HG02870 (cell line): ENCODE measurements at regions not wholly inside any gene's neighbourhood (a gene's known extent, or its start where the extent isn't known, plus 50 kb on each side); places are given as distances from the start of the nearest gene placed in this dataset.
"Not testable (repeated sequence)": the region's sequence is repeated elsewhere in the genome, so short reads cannot be mapped to it uniquely, and the experiment has no call there.

Experiments used
- ATAC-seq: cut with Tn5 transposase; IDR thresholded peaks from one replicate; pipeline ENCODE4 v1.9.1; 2021; ENCODE audit warnings: mild to moderate bottlenecking, moderate library complexity; ENCODE audit not compliant: unreplicated experiment

GRCh38 chr3:124354150-124354549 lies 362.2 kb upstream of the ROPN1 start:
- ATAC-seq = no peak

- no peak for ATAC-seq
These were observed 366.2 kb upstream of the ROPN1 start for GRCh38 chr3:124358156-124358555.

- no peak for ATAC-seq
These were observed 368.2 kb upstream of the ROPN1 start for GRCh38 chr3:124360155-124360554.

DNA sequence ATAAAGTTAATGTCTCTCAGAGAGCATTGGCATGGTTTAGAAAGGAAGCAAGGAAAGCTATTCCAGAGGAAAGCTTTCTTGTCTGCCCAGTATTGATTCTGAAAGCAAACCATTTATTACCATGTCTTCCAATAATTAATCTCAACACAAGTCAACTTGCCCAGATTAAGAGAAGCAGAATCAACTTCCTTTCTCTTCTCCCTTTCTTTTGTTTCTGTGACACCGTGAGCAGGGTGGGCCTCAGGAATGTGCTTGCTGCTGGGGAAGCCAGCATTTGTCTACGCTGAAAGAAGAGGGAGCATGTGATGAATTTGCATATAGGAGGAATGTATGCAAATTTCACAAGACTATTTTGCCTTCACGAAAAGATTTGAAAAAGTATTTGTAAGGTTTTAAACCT lies 368.6 kb upstream of the ROPN1 start:
- ATAC-seq = no peak

DNA sequence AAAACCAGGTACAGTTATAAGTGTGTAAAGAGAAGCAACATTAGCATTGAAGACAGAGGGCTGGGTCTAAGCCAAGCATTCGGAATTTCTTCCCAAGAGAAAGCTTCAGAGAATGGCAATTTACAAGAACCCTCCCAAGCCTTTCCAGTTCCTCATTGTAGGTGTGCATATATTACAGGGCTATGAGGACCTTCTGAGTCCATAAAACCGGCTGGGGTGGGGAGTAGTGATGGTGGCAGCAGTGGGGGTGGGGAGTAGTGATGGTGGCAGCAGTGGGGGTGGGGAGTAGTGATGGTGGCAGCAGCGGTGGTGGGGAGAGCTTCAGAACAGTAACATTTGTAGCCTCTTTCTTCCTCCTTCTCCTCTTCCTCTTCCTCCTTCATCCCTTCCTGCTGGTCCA lies 368.7 kb upstream of the UMPS start:
- ATAC-seq = no peak

DNA sequence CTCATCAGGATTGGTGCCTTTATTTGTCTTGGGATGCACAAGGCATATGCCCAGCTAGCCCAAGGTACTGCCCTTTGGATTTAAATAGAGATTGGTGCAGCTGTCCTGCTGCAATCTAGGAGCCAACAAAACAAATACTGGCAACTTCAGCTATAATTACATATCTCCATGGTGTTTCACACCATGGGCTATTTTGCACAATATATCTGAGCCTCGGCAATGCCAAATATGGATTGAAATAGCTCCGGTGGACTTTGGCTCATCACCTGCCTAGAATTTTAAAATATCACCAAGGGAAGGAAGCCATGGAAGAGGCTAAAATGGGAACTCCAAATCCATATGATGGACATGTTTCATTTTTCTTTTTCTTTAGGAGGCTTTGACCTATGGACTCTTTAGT lies 367.8 kb upstream of the UMPS start:
- ATAC-seq = no peak

DNA sequence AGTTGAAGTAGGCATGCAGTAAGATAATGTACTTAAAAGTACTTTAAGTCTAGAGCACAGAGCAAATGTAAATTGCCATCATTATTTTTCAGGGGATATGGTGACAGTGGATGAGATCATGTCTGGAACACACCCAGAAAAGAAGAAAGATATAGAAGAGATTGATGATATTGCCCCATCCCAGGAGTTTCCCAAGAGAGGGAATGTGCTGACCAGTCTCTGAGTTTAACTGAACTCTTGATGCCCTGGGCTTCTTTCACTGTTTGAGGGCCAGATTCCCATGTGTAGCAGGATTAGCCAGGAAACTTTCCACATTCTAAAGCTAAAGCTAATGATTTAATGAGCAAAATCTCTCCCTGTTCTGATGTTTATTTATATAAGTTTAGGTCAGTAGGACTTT lies 366.8 kb upstream of the UMPS start:
- no peak for ATAC-seq

DNA sequence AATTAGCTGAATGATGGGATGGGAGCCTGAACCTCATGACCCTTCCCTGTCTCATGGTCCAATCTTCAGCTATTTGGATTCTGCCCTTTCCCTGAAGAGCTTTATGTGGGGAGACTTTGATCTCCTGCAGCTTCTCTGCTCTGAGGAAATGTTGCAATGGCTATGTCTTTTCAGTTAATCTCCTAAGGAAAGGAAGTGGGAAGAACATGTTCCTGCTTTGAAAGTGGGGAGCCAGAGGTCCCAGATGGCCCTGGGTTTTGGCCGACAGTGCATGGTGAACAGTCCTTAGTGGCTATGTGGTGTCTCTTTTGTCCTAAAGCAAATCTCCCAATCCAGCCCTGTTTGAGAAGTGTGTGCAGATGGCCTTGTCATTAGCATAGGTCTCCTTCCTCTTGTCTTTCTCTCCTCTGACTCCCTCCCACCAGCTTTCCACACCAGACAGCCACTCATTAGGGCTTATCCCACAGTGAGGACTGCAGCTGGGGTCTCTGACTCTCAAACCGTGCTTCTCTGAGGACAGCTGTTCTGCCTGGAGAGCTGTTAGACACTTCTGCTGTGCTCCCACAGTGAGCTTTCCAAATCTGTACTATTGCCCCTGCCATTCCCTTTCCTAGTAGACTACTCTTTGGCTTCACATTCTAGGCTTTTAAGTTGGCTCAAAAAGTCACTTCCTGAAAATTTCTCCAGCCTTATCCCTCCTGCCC lies 365.8 kb upstream of the UMPS start:
- ATAC-seq = no peak

DNA sequence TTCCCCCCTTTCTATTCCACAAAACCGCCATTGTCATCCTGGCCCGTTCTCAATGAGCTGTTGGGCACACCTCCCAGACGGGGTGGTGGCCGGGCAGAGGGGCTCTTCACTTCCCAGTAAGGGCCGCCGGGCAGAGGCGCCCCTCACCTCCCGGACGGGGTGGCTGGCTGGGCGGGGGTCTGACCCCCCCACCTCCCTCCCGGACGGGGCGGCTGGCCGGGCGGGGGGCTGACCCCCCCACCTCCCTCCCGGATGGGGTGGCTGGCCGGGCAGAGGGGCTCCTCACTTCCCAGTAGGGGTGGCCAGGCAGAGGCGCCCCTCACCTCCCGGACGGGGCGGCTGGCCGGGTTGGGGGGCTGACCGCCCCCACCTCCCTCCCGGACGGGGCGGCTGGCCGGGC lies 363.6 kb upstream of the UMPS start:
- not testable (repeated sequence) for ATAC-seq

GRCh38 chr3:124372775-124373174 lies 357.5 kb upstream of the UMPS start:
- no peak for ATAC-seq

- no peak for ATAC-seq
These were observed 356.7 kb upstream of the UMPS start for GRCh38 chr3:124373524-124373923.

- no peak for ATAC-seq
These were observed 355.7 kb upstream of the UMPS start for GRCh38 chr3:124374583-124374982.

DNA sequence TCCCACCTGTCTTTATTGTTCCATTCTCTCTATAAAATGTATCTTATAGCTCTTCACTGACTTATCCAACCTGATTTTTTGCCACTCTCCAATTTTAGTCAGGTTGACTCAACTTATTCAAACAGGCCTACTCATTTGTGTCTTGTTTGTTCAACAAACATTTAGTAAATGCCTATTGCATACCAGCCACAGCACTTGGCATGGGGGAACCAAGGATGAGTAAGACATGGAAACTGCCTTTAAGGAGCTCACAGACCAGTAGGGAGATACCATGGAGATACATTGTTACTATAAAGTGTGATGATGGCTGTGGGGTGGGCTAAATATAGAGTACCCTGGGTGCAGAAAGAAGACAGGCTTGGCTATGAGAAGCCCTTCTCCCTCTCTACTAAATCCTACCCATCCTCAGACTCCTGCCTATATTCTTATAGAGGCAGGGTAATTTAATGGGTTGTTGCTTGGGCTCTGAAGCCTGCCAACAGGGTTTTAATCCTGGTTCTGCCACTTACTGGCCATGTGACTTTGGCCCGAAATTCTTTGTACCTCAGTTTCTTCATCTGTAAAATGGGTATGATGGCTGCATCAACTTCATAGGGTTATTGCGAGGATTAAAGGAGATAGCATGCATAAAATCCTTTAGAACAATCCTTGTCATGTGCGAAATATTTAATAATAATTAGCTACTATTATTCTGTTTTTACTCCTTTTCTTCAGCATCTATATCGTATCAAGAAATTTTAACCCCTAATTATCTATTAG lies 348.5 kb upstream of the UMPS start:
- no peak for ATAC-seq

DNA sequence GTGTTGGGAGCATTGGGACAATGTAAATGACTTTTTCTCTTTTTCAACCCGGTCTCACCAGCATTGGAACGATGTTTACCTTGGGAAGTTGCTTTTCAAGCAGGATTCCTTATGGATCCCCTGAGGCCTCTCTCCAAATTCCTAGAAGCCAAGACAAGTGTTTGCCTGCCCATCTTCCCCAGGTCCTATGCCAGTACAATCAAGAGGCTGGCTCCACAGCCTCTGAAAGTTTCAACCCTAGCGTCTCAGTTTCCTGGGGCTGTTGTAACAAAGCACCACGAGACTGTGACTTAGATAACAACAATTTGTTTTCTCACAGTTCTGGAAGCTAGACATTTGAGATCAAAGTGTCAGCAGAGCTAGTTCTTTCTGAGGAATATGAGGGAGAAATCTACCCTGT lies 347.2 kb upstream of the UMPS start:
- ATAC-seq = no peak

DNA sequence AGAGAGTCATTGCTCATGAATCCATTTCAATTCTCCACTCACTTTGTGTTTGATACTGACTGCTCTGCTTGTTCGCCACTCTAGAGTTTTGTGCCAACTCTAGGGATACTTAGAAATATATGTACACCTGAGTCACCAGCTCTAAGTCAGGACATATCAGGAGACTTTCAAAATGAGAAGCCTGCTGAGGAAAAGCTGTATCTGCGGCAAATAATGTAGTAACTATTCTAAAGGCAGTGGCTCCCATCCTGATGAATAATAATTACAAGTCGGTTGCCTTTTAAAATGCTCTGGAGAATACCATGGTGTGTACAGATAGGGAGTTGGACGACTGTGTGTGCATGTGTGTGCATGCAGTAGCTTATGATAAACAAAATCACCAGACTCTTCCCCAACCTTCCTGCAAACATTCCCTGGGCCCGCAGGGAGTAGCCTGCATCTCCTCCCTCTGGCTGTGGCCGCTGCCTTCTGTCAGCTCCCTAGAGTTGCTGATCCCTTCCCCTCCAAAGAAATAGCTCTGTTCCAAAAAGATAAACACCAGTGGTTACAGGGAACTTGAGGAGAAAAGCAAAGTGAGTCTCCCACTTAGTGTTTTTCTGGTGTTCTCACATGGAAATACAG lies 346.3 kb upstream of the UMPS start:
- no peak for ATAC-seq

DNA sequence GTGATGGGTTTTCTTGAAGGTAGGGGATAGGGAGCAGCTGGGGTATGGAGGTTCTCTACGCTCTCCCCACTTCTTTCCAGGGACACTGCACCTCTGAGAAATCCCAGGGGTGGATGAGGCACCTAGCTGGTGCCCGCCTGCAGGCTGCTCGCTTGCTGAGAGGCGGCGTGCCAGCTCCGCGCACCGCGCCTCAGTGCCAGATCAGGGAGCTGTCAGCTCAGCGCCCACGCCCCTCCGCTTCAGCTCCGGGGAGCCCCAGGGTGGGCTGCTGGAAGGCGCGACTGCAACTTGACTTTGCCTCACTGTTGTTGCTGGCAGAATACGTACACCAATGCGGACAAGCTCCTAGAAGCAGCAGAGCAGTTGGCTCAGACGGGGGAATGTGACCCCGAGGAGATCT lies 345.7 kb upstream of the UMPS start:
- no peak for ATAC-seq

GRCh38 chr3:124385996-124386395 lies 344.3 kb upstream of the UMPS start:
- no peak for ATAC-seq

GRCh38 chr3:124386996-124387595 lies 343.2 kb upstream of the UMPS start:
- ATAC-seq = no peak

GRCh38 chr3:124391774-124392173 lies 338.5 kb upstream of the UMPS start:
- ATAC-seq = no peak

- no peak for ATAC-seq
These were observed 336.9 kb upstream of the UMPS start for GRCh38 chr3:124393340-124393739.

DNA sequence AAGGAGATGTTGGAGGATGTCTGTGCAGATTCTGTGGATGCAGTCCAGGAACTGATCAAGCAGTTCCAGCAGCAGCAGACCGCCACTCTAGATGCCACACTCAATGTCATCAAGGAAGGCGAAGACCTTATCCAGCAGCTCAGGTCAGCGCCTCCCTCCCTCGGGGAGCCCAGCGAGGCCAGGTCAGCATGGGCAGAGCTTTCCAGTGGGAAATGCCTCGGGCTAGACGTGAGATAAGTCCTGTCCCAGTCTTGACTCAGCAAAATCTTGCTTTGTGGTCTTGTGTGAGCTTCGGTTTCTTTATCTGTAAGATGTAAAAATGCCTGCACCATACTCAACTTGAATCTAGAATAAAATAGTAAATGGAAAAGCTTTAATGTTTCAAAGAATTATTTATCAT lies 335.1 kb upstream of the UMPS start:
- no peak for ATAC-seq
